NCI-H1417 (cell line): ENCODE measurements at regions not wholly inside any gene's neighbourhood (a gene's known extent, or its start where the extent isn't known, plus 50 kb on each side); places are given as distances from the start of the nearest gene placed in this dataset.

Experiments used
- DNase-seq, 3 experiments: peaks; one replicate each; lab custom pipeline; 2025; lab: John Stamatoyannopoulos, UW

DNA sequence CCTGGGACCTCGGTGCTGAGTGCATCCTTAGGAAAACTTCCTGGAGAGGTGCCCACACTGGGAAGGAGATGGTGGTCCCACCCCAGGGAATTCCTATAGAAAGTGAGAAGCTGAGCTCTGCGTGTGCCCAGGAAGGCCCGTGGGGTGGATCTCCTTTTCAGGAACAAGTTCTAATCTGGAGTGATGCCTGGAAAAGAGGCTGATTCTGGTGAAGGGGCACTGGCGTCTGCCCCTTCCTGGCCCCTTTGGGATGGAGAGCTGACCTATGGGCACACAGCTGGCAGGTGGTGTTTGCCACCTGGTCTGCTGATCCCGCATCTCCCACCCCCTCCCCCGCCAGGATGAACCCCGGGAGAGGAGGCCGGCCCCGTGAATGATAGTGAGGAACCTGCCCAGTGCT, 142.0 kb upstream of the RTL1 start:
- DNase-seq: no peak

DNA sequence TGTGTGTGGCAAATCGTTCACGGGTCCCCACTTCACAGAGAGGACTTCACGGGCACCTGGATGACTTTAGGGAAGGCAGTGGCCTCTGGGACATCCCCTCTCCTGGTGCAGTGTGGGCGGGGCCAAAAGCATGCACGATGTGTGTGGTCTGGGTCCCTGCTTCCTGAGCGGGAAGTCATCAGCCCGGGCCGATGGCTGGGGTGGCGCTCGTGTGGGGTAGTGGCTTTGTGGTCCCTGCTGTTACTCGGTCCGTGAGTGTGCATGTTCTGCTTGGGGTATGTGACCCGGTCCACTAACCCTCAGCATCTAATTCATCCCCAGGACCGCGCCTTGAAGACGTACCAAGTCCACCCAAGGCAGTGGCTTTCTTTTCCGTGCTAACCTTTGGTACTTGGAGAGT, 142.5 kb upstream of the RTL1 start:
- no peak for DNase-seq

DNA sequence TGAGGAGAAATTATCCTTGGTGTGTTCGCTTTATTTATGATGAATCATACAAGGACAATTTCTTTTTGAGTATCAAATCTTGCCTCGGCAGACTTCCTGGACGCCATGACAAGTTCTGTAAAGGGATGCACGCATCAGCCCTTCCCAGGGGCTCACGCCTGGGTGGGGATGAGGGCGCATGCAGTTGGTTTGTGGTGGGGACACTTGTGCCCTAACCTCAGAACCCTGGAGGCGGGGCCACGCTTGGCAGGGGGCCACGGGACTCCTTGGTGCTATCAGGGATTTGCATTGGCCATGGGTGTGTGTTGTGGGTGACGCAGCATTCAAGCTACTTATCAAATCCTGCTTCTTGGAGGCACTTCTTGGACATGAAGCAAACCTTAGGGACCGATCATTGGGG, 143.8 kb upstream of the RTL1 start:
- no peak for DNase-seq

DNA sequence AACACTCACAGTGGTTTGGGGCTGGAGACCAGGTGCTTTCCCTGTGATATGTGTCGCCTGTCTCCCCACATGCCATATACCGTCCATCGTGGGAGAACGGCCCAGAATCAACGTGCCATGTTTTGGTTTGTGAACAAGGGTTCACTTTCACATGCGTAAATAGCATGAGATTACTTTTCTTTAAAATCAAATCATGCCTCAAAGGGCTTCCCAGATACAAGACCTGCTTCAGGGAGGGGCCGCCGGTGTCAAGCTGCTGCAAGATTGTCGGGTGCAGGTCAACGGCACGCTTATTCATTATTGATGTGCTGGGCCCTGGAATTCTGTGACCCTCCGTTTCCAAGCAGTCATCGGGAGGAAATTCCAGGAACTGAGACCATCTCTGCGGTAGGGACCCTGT, 145.2 kb upstream of the RTL1 start:
- no peak for DNase-seq

DNA sequence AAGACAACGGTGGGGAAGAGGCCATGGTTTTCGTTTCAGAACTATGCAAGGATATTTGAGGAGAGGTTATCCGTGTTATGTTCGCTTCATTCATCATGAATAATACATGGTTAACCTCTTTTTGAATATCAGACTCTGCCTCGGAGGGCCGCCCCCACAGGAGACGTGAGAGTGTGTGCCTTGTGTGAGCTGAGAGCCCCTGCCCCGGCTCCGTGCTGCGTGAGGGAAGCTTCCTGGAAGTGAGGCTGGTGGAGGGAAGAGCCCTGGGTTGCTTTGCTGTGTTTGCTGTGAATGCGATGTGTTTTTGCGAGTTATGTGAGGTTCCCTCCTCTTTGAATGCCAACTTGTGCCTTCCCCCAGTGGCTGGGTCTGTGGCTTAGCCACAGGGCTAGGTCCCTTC, 146.0 kb upstream of the RTL1 start:
- DNase-seq: no peak

DNA sequence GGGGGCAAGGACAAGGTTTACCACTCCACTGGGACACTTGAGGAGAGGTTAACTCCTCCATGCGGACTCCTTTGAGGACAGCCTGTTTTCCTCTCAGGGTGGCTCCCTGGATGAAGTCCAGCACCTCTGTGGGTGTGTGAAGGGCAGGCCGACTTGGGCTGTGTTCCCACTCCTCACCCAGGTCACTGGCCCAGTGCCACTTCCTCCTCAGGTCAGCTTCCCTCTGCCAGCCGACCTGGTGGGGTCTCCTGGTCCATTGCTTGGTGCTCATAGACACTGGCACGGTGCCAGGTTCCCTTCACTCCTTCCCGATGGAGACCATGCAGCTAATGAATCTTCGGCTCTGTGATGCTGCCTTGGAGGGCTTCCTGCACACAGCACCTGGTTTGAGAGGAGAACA, 146.4 kb upstream of the RTL1 start:
- no peak for DNase-seq

DNA sequence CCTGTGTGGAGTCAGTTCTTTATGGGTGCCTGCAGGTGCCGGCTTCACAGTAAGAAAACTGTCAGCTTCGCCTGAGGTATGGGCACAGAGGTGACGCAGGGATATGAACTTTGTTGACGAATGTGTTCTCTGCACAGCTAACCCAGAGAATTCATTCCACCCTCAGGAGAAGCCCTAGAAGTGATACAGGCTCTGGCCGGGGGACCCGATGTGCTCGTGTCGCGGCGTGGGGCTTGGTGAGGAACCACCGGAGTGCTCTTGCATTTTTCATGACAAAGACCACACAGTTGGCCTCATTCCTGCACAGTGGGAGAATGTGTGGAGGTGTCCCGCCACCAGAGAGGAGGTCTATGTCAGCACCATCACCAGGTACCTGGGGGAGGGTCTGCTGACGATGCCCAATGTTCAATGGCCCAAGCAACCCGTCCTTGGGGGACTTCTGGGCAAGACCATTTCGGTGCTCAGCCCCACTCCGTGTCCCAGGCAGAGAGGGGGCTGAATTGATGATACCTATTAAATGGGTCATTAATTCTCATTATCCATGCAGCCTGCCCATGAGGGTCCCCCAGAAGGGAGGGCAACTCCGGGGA, 147.5 kb upstream of the RTL1 start:
- no peak for DNase-seq

DNA sequence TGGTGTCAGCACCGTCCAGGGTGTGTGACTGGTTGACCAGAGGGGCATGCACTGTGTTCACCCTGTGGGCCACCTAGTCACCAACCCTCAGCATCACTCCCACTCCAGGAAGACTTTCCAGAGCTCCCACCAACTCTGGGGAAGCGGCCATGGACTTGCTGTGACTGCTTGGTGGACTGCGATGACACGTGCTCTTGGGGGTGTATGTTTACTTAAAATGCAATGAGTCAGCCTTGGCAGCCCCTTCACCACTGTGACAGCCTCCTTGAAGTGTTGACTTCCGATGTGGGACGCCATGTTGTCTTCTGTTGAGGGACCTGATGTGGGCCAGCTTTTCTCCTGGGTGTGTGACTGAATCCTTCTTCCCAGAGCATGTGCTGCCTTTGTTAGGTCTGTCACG, 151.1 kb upstream of the RTL1 start:
- DNase-seq: no peak

DNA sequence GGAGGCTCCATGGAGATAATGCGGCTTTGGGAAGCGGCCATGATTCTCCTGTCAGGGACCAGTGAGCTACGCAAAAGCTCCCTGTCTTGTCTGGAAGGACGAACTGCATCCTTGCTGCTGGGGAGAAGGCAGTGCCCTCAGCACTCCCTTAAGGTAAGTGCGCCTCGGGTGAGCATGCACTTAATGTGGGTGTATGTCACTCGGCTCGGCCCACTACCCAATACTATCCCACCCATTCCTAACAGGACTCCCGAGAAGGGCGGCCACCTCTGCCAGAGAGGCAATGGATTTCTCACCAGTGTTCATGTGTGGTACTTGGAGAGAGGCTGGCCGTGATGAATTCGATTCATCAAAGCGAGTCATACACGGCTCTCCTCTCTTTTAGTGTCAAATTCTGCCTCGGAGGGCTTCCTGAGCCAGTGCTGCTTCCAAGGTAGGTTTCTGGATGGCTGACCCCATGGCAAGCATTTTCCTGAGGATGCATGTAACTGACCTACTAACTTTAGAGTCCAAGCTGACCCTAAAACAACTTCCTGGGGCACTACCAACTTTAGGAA, 151.7 kb upstream of the RTL1 start:
- no peak for DNase-seq

DNA sequence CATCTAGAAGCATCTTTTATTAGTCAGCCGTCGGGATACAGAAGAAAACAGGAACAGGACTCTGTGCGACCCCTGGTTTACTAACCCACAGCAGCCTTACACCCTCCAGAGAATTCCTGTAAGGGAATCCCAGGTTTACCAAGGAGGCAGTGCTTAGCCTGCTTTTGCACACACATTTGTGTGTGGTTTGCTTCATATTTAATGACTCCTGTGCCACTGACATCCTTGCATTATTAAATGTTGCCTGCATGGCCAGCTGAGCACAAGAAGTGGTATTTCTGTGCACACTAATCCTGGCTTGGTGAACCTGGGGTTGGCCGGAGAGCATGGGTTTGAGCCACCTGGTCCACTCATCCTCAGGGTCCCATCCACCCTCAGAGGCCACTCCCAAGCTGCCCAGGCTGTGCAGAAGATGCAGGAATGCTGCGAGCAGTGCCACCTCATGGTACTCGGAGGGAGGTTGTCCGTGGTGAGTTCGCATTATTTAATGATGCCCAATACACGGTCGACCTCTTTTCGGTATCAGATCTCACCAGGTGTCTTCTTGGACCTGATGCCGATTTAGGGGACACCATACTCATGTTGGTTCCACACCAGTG, 152.4 kb upstream of the RTL1 start:
- DNase-seq: no peak

DNA sequence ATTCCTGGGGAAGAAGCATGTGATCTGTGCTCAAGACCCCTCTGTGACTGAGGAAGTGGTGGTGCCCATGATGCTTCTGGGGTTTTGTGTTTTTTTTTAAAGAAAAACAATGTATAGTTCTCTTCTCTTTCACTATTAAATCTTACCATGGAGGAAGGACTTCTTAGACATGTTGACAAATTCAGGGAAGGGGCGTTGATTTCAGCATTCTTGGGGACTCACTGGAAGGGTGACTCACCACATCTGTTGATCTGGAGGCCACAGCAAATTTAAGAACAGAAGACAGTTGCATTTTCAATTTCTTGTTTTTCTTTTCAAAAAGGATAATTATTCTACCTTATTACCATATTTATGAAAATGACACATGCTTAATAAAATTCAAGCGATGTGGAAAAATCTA, 152.9 kb upstream of the RTL1 start:
- no peak for DNase-seq

DNA sequence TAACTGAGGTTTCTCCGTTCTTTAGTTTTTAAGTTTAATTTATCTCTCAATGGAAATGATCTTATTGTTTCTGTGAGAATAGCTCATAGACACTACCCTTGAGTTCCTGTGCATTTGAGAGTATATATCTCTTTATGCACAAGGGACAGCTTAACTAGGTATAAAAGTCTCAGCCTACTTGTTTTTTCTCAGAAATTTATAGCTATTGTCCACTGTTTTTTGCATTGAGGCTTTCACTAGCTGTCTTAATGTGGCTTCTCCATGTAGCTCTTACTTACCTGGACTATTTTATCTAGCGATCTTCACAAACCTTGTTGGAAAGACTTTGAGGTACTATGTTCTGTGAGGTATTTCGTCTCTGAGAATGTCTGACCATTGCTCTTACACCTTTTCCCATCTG, 153.9 kb upstream of the RTL1 start:
- no peak for DNase-seq

DNA sequence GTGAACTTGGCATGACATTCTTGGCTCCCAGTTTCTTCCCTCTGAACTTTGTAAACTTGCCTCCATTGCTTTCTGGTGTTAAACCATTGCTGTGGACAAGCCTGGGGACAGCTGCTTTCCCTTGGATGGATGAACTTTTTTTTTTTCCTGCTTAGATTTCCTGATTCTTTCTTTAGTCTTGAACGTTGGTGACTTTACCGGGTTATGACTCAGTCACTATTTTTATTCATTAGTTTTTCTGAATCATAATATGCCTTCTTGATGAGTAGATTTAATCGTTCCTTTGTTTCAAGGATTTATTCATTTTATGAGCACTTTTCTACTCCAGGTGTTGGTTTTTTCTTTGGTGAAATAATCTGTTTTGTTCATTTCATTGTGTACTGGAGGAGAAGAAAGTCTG, 155.0 kb upstream of the RTL1 start:
- no peak for DNase-seq

DNA sequence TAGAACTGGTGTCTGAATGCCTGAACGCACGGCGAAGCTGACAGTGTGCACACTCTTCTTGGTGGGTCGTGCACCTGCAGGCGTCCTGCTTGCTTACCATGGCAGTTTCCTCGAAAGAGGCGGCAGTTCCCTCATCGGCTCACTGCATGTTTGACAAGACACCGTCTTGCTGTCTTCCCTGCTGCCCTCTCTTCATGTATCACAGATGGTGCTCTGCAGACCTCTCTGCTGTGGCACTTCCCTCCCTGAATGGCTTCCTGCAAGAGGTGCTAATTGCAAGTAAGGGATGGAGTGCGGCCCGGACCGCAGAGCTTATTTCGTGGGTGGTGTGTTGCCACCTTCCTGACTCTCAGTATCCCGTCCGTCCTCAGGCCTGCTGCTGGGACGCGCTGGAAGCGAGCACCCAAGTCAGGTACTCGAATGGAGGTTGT, 156.7 kb upstream of the RTL1 start:
- DNase-seq: no peak

DNA sequence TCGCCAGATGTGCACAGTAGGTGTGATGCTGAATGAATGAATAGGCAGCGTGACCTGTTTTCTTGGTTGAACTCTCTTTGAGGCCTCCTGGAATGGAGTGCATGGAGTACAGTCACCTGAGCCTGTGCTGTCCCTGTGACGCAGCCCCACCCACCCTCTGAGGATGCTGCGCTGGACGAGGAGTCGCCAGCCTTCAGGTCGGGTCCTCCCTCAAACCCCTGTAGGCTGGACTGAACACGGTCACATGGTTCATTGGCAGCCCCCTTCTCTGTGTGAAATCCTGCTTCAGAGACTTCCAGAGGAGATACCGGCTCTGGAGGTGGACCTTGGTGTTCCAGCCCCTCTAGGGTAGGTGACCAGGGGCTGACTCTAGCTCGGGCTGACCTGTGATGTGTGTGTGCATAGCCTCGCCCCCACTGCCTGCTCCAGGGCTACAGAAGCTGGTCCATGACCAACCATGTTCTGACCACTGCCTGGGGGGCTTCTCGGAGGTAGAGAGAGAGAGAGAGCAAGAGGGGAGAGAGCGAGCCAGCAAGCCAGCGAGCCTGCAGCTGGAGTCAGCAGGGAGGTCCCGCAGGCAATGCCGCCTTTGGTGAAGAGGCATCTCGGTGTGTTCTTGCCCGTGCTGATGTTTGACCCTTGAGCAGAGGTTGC, 158.0 kb upstream of the RTL1 start:
- DNase-seq: no peak

DNA sequence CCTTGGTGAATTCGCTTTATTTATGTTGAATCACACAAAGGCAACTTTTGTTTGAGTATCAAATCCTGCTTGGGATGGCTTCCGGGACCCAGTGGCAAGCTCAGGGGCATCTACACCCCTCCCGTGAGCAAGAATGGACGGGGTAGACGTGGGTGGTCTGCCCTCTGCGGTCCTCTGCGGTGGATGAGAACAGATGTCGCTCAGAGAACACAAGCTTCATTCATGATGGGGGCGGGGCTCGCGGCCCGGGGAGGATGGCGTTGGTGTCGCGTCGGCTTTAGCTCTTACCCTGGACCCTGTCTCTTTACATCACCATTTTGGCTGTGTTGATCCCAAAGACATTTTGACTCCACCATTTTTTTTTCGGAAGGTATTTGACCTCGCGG, 158.5 kb upstream of the RTL1 start:
- no peak for DNase-seq

DNA sequence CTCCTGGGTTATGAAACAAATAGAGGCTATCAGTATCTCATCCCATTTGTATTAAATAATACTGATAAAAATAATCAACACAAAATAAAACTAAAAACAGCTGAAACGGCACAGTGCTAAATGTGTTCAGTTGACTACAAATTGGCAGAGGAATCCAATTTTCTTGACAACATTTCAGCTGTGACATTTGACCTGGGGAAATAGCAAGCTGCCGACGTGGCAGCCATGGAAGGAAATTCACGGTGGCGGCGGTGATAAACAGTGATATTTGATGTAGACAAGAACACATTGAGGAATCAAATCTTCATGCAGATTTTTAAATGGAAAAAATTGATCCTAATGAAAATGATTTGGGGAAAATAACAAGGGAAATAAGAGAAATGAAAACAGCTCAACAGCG, 159.1 kb upstream of the RTL1 start:
- DNase-seq: no peak

DNA sequence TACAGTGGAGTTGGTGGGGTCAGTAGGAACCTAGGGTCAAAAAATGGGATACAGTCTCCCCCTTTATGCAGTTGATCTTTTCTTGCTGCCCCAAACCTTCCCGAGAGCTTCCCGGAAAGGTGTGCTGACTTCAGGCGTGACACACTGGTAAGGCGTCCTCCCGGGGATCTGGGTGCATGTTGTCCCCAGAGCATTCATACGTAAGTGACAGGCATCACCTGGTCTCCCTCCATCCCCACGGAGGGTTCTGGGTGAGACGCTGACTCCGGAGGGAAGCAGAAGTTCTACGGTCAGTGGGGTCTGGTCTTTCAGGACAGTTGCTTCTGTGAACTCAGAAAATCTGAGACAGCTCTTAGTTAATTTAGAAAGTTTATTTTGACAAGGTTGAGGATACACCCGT, 159.6 kb upstream of the RTL1 start:
- DNase-seq: no peak

DNA sequence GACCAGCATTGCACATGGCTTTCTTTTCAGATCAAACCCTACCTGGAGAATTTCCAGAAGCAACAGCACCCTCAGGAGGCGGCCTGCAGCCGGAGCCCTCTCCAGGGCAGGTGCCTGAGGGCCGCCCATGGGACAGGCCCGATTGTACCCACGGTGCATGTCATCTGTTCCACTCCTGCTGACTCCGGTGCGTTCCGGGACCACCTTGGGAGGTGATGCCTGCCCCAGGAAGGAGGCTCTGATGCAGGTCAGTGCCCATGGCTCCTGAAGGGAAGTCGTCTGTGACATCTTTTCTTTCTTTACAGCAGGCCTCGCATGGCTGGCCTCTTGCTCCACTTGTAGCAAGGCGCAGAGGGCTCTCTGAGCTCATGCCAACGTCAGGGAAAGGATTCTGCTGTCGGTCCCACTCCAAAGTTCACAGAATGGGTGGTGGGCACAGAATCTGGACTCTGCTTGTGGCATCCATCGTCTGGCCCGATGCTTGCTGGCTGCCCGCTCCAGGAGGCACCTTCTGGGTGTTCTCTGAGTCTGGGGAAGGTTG, 160.7 kb upstream of the RTL1 start:
- DNase-seq: no peak

DNA sequence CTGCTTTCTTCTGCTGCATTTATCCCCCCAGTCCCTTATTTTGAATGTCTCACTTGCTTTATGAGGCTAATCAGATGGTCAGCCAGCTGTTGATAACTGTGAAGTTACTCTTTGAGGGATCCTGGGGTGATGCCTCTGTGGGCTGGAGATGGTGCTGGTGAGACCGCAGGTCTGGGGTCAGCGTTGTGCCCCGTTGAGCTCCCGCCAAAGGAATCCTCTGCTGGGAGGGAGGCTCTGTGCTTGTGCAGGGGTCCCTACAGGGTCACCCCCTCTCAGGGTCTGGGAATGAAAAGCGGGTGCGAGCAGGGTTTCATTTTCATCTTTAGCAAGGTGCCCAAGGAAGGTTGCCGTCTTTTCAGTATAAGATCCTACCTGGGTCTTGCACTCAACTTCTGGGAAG, 161.2 kb upstream of the RTL1 start:
- no peak for DNase-seq

DNA sequence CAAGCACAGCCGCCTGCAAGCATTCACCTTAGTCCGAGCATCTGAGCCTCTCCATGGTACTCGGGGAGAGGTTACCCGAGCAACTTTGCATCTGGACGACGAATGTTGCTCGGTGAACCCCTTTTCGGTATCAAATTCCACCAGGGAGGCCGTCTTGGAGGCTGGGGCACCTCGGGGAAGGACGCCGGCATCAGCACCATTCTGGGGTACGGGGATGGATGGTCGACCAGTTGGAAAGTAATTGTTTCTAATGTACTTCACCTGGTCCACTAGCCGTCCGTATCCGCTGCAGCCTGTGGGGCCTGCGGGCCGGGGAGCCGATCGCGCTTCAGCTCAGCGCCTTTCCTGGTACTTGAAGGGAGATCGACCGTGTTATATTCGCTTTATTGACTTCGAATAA, 161.7 kb upstream of the RTL1 start:
- DNase-seq: no peak

DNA sequence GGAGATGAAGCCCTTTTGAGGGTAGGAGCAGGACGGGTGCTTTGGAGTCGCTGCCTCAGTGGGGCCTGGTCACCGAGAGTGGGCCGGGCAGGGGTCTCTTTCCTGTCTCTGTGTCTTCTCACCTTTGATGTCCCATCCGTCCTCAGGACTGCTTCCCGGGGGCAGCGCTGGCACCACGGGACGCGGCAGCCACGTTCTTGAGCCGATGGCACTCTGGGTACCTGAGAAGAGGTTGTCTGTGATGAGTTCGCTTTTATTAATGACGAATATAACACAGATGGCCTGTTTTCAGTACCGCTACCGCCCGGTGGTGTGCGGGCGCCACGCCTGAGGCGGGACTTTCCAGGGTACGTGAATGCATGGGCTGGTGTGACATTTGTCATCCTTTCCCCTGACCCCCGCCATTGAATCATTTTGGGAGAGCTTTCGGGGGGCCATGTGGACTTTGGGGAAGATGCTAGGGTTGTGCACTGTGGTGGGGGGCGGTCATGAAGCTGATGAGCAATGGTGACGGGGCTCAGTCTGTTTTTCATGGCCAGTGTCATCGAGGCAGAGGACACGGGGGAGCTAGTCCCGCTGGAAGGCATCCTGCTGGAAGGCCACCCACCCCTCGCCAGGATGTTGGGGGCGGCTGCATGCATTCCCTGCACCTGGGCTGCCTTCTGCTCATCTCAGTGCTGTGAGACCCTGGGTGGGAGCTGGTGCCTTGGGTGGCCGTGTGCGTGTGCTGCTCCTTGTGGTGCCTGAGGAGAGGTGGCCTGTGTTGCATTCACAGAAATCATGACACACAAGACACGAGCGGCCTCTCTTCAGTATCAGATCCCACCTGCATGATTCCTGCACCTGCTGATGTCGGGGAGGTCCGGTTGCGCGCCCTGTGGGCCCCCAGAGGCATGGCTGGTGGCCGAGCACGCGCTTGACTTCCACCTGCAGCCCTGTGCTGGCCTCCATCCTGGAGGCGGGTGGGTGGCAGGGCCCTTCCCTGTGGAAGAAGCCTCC, 162.5 kb upstream of the RTL1 start:
- no peak for DNase-seq
